ENCODE measurements at regions not wholly inside any gene's neighbourhood (a gene's known extent, or its start where the extent isn't known, plus 50 kb on each side); places are given as distances from the start of the nearest gene placed in this dataset.

GRCh38 chr11:133706925-133707794 lies 138.2 kb downstream of the SPATA19 start:
- Histone ChIP-seq H3K27me3 (ENCODE audit: insufficient read depth, low read length) (no peaks in the 10 kb centered on the region), H3K9me3 (ENCODE audit: low read depth, low read length) (no peaks in the 10 kb centered on the region), H3K4me2 (ENCODE audit: insufficient read depth, low read length) (no peak overlapping the region), H2AFZ (ENCODE audit: low read length) (no peak overlapping the region), H3K27ac (ENCODE audit: low read depth, low read length) (no peak overlapping the region), H3K4me1 (ENCODE audit: insufficient read depth, low read length) (no peaks in the 10 kb centered on the region), H3K4me3 (ENCODE audit: insufficient read depth, low read length) (no peak overlapping the region), H3K36me3 (ENCODE audit: insufficient read depth, low read length) (no peaks in the 10 kb centered on the region), H4K20me1 (ENCODE audit: insufficient read depth, low read length) (no peaks in the 10 kb centered on the region), H3K79me2 (ENCODE audit: insufficient read depth, low read length) (no peaks in the 10 kb centered on the region)
- no peak for DNase-seq (ENCODE audit: insufficient read length, low spot score, missing footprints)
- TF ChIP-seq CTCF (IDR thresholded peaks at IDR 0.05; ENCODE audit: extremely low read depth, low read depth, low read length) = no peak

GRCh38 chr11:133705873-133706272 lies 139.4 kb downstream of the SPATA19 start:
- no peak overlapping the region for H2AFZ ChIP-seq (ENCODE audit: low read length)
- H3K4me2 ChIP-seq (ENCODE audit: insufficient read depth, low read length) = no peak overlapping the region
- no peak overlapping the region for H3K4me3 ChIP-seq (ENCODE audit: insufficient read depth, low read length)
- no peaks in the 10 kb centered on the region for H3K9me3 ChIP-seq (ENCODE audit: low read depth, low read length)
- no peaks in the 10 kb centered on the region for H3K4me1 ChIP-seq (ENCODE audit: insufficient read depth, low read length)
- no peaks in the 10 kb centered on the region for H3K27me3 ChIP-seq (ENCODE audit: insufficient read depth, low read length)
- no peaks in the 10 kb centered on the region for H3K79me2 ChIP-seq (ENCODE audit: insufficient read depth, low read length)
- H3K36me3 ChIP-seq (ENCODE audit: insufficient read depth, low read length) = no peaks in the 10 kb centered on the region
- no peak for DNase-seq (ENCODE audit: insufficient read length, low spot score, missing footprints)
- TF ChIP-seq CTCF (IDR thresholded peaks at IDR 0.05; ENCODE audit: extremely low read depth, low read depth, low read length) = no peak
- no peaks in the 10 kb centered on the region for H4K20me1 ChIP-seq (ENCODE audit: insufficient read depth, low read length)
- H3K27ac ChIP-seq (ENCODE audit: low read depth, low read length) = no peak overlapping the region

- no peak for DNase-seq (ENCODE audit: insufficient read length, low spot score, missing footprints)
- no peaks in the 10 kb centered on the region for H3K9me3 ChIP-seq (ENCODE audit: low read depth, low read length)
- no peak overlapping the region for H3K4me3 ChIP-seq (ENCODE audit: insufficient read depth, low read length)
These were observed 140.2 kb downstream of the SPATA19 start for GRCh38 chr11:133705074-133705648.

More at GRCh38 chr11:133705074-133705648, 140.2 kb downstream of the SPATA19 start:
- Histone ChIP-seq H3K4me1 (ENCODE audit: insufficient read depth, low read length) (no peaks in the 10 kb centered on the region), H3K79me2 (ENCODE audit: insufficient read depth, low read length) (no peaks in the 10 kb centered on the region), H4K20me1 (ENCODE audit: insufficient read depth, low read length) (no peaks in the 10 kb centered on the region), H2AFZ (ENCODE audit: low read length) (no peak overlapping the region), H3K4me2 (ENCODE audit: insufficient read depth, low read length) (no peak overlapping the region), H3K27ac (ENCODE audit: low read depth, low read length) (no peak overlapping the region), H3K36me3 (ENCODE audit: insufficient read depth, low read length) (no peaks in the 10 kb centered on the region), H3K27me3 (ENCODE audit: insufficient read depth, low read length) (no peaks in the 10 kb centered on the region)
- TF ChIP-seq CTCF (IDR thresholded peaks at IDR 0.05; ENCODE audit: extremely low read depth, low read depth, low read length) = no peak
